ENCODE measurements at regions not wholly inside any gene's neighbourhood (a gene's known extent, or its start where the extent isn't known, plus 50 kb on each side); places are given as distances from the start of the nearest gene placed in this dataset.

- no peaks in the 10 kb centered on the region for H3K9me3 ChIP-seq (ENCODE audit: insufficient read depth, low read depth, low read length)
- no peaks in the 10 kb centered on the region for H3K36me3 ChIP-seq (ENCODE audit: insufficient read depth, low read depth, low read length)
- no peak overlapping the region for H3K27ac ChIP-seq (ENCODE audit: low read length)
- H3K9ac ChIP-seq (ENCODE audit: low read depth, low read length): no peak overlapping the region
- no peaks in the 10 kb centered on the region for H3K4me1 ChIP-seq (ENCODE audit: insufficient read depth, low read length)
- no peak overlapping the region for H3K4me3 ChIP-seq (ENCODE audit: low read length)
- H3K27me3 ChIP-seq (ENCODE audit: insufficient read depth, low read length): no peaks in the 10 kb centered on the region
Measured at GRCh38 chr13:26920614-26921355, 160.2 kb upstream of the GPR12 start.

- Histone ChIP-seq H3K9me3 (ENCODE audit: insufficient read depth, low read depth, low read length) (no peaks in the 10 kb centered on the region), H3K4me1 (ENCODE audit: insufficient read depth, low read length) (no peaks in the 10 kb centered on the region), H3K36me3 (ENCODE audit: insufficient read depth, low read depth, low read length) (no peaks in the 10 kb centered on the region), H3K27me3 (ENCODE audit: insufficient read depth, low read length) (no peaks in the 10 kb centered on the region), H3K4me3 (ENCODE audit: low read length) (no peak overlapping the region), H3K9ac (ENCODE audit: low read depth, low read length) (no peak overlapping the region), H3K27ac (ENCODE audit: low read length) (no peak overlapping the region)
Measured at GRCh38 chr13:26919732-26920131, 159.1 kb upstream of the GPR12 start.

DNA sequence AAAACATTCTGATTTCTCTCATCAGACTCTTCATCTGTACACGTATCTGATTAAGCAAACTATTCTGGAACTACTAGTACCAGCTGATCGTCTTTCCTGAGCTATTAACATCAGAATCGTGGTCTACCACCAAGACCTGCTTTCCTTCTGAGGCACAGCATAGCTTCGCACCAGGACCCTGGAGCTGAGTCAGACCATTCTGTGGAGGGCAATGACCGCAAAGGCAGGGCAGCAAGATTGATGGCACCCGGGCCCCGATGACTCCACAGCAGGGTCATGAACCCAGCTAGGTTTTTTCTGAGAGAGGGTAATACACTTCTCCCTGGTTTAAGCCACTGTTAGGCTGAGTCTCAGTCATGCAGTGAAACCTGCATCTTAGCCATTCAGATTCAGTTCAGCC is 158.7 kb upstream of the GPR12 start:
- Histone ChIP-seq H3K36me3 (ENCODE audit: insufficient read depth, low read depth, low read length) (no peaks in the 10 kb centered on the region), H3K4me3 (ENCODE audit: low read length) (no peak overlapping the region), H3K9me3 (ENCODE audit: insufficient read depth, low read depth, low read length) (no peaks in the 10 kb centered on the region), H3K4me1 (ENCODE audit: insufficient read depth, low read length) (no peaks in the 10 kb centered on the region), H3K9ac (ENCODE audit: low read depth, low read length) (no peak overlapping the region), H3K27ac (ENCODE audit: low read length) (no peak overlapping the region), H3K27me3 (ENCODE audit: insufficient read depth, low read length) (no peaks in the 10 kb centered on the region)

DNA sequence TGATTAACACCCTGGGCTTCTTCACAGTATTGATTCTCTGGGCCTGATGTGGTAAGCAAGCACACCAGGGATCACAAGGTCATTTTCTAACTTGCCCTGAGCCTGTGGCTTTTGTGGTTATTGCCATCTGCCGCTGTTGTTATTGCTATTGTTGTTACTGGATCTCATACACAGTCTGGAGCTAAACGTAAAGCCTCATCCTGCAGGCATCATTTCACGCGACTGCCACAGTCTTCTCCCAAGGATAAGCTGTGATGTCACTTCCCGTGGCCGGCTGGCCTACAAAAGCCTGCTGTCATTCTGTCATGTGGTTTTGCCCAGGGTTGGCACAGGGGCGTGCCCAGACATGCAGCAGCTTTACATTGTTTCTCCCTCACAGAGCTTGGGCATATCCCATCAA is 154.0 kb upstream of the GPR12 start:
- H3K9ac ChIP-seq (ENCODE audit: low read depth, low read length): no peak overlapping the region
- no peaks in the 10 kb centered on the region for H3K9me3 ChIP-seq (ENCODE audit: insufficient read depth, low read depth, low read length)
- H3K4me3 ChIP-seq (ENCODE audit: low read length): no peak overlapping the region
- no peaks in the 10 kb centered on the region for H3K4me1 ChIP-seq (ENCODE audit: insufficient read depth, low read length)
- H3K27me3 ChIP-seq (ENCODE audit: insufficient read depth, low read length): no peaks in the 10 kb centered on the region
- no peak overlapping the region for H3K27ac ChIP-seq (ENCODE audit: low read length)
- H3K36me3 ChIP-seq (ENCODE audit: insufficient read depth, low read depth, low read length): no peaks in the 10 kb centered on the region

- H3K4me1 ChIP-seq (ENCODE audit: insufficient read depth, low read length): no peaks in the 10 kb centered on the region
- no peaks in the 10 kb centered on the region for H3K36me3 ChIP-seq (ENCODE audit: insufficient read depth, low read depth, low read length)
- no peak overlapping the region for H3K27ac ChIP-seq (ENCODE audit: low read length)
- no peaks in the 10 kb centered on the region for H3K27me3 ChIP-seq (ENCODE audit: insufficient read depth, low read length)
- no peak overlapping the region for H3K9ac ChIP-seq (ENCODE audit: low read depth, low read length)
- no peaks in the 10 kb centered on the region for H3K9me3 ChIP-seq (ENCODE audit: insufficient read depth, low read depth, low read length)
- no peak overlapping the region for H3K4me3 ChIP-seq (ENCODE audit: low read length)
Measured at GRCh38 chr13:26914148-26914547, 153.6 kb upstream of the GPR12 start.

- H3K36me3 ChIP-seq (ENCODE audit: insufficient read depth, low read depth, low read length): no peaks in the 10 kb centered on the region
- no peak overlapping the region for H3K9ac ChIP-seq (ENCODE audit: low read depth, low read length)
- H3K9me3 ChIP-seq (ENCODE audit: insufficient read depth, low read depth, low read length): no peaks in the 10 kb centered on the region
- no peaks in the 10 kb centered on the region for H3K4me1 ChIP-seq (ENCODE audit: insufficient read depth, low read length)
- H3K4me3 ChIP-seq (ENCODE audit: low read length): no peak overlapping the region
- H3K27ac ChIP-seq (ENCODE audit: low read length): no peak overlapping the region
- no peaks in the 10 kb centered on the region for H3K27me3 ChIP-seq (ENCODE audit: insufficient read depth, low read length)
Measured at GRCh38 chr13:26910754-26911465, 150.3 kb upstream of the GPR12 start.

- H3K9ac ChIP-seq (ENCODE audit: low read depth, low read length): no peak overlapping the region
- H3K27me3 ChIP-seq (ENCODE audit: insufficient read depth, low read length): no peaks in the 10 kb centered on the region
- no peaks in the 10 kb centered on the region for H3K4me1 ChIP-seq (ENCODE audit: insufficient read depth, low read length)
Measured at GRCh38 chr13:26909477-26909876, 148.9 kb upstream of the GPR12 start.

DNA sequence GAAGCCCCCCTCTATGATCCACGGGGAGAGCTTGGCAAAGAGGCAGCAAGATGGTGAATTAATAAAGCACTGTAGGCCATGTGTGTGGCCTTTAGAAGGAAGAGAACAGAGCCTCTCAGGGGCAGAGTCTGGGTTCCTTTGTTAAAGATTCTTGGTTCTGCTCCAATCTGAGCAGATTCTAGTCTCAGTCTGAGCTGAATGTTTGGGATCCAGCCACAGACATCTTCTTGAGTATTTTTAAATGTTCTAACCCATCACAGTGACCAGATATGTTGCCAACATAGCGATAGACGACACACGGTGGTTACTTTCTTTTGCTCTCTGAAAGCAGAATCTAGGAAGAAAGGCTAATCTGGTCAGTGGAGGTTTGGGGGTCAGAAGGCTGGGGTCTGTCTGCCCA is 147.5 kb upstream of the GPR12 start:
- Histone ChIP-seq H3K36me3 (ENCODE audit: insufficient read depth, low read depth, low read length) (no peaks in the 10 kb centered on the region), H3K4me3 (ENCODE audit: low read length) (no peak overlapping the region), H3K27me3 (ENCODE audit: insufficient read depth, low read length) (no peaks in the 10 kb centered on the region), H3K9ac (ENCODE audit: low read depth, low read length) (no peak overlapping the region), H3K4me1 (ENCODE audit: insufficient read depth, low read length) (no peaks in the 10 kb centered on the region), H3K27ac (ENCODE audit: low read length) (no peak overlapping the region), H3K9me3 (ENCODE audit: insufficient read depth, low read depth, low read length) (no peaks in the 10 kb centered on the region; the same call in 1 of the 2 replicates)

More at GRCh38 chr13:26909477-26909876, 148.9 kb upstream of the GPR12 start:
- no peak overlapping the region for H3K4me3 ChIP-seq (ENCODE audit: low read length)
- H3K36me3 ChIP-seq (ENCODE audit: insufficient read depth, low read depth, low read length): no peaks in the 10 kb centered on the region
- no peak overlapping the region for H3K27ac ChIP-seq (ENCODE audit: low read length)
- no peaks in the 10 kb centered on the region for H3K9me3 ChIP-seq (ENCODE audit: insufficient read depth, low read depth, low read length)

GRCh38 chr13:26899202-26899601 is 138.6 kb upstream of the GPR12 start:
- no peaks in the 10 kb centered on the region; the same call in 1 of the 2 replicates for H3K4me1 ChIP-seq (ENCODE audit: insufficient read depth, low read length)
- H3K36me3 ChIP-seq (ENCODE audit: insufficient read depth, low read depth, low read length): no peaks in the 10 kb centered on the region
- H3K9me3 ChIP-seq (ENCODE audit: insufficient read depth, low read depth, low read length): no peaks in the 10 kb centered on the region; the same call in 1 of the 2 replicates
- no peak overlapping the region for H3K4me3 ChIP-seq (ENCODE audit: low read length)
- no peaks in the 10 kb centered on the region for H3K27me3 ChIP-seq (ENCODE audit: insufficient read depth, low read length)
- no peak overlapping the region for H3K27ac ChIP-seq (ENCODE audit: low read length)
- H3K9ac ChIP-seq (ENCODE audit: low read depth, low read length): no peak overlapping the region

DNA sequence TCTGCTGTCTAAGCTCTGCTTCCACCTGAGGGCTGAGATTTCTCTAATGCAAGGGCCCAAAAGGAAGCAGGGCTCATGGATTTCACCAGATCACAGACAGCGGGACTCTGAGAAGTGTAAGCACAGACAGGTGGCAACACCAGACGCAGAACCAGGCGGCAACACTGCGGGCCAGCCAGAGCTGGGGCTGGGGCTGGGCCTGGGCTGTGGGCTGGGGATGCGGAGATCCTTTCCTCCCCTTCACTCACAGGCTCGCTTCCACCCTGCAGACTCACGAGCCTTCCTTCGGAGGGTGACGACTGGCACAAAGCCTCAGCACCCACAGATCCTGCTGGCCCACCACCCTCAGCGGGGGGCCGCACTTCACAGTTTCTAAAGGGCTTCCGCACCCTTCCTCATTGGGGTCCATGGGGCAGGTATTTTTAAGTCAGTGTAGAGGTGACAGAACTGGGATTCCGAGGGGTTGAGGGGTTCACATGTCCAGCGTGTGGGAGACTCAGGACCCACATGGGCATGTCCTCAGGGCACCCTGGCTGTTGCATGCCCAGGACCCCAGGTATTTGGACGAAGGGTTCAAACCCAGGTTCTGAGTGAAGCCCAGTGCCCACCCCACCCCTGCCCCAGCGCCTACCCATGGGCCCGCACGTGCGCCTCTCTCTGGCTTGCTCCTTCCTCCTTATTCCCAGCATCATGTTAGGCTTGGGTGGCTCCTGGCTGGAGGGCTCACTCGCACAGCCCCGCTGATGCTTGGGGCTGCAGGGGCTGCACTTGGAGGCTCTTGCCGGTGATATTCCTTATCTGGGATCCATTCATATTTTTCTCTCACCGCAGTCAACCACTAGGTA is 137.3 kb upstream of the GPR12 start:
- Histone ChIP-seq H3K4me3 (ENCODE audit: low read length) (no peak overlapping the region), H3K9me3 (ENCODE audit: insufficient read depth, low read depth, low read length) (no peaks in the 10 kb centered on the region), H3K36me3 (ENCODE audit: insufficient read depth, low read depth, low read length) (no peaks in the 10 kb centered on the region), H3K27ac (ENCODE audit: low read length) (no peak overlapping the region), H3K9ac (ENCODE audit: low read depth, low read length) (no peak overlapping the region), H3K27me3 (ENCODE audit: insufficient read depth, low read length) (no peaks in the 10 kb centered on the region), H3K4me1 (ENCODE audit: insufficient read depth, low read length) (no peaks in the 10 kb centered on the region; the same call in 1 of the 2 replicates)

DNA sequence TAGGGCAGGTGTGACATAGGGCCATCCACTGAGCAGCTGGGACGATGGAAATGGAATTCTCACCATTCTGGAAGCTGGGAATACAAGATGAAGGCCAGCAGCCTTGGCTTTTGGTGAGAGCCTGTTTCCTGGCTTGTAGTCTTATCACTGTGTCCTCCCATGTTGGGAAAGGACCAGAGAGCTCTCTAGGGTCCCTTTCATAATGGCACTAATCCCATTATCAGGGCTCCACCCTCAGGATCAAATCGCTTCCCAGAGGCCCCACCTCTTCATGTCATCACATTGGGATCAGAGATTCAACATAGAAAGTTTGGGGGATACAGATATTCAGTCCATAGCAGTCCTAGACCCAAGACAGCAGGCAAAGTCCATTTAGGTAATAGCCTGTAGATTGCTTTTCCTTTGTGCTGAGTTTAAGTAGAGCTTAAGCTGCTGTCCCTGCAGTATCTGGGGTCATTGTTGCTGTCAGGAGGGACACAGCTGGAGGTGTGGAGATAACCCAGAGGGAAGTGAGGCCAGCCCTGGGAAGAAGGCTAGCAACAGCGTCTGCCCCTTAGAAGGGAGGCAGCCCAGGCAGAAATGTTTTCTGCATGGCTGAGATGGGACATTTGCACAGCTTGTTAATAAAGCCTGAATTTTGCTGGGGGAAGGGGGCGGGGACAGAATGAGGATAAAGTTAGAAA is 136.5 kb upstream of the GPR12 start:
- no peak overlapping the region for H3K9ac ChIP-seq (ENCODE audit: low read depth, low read length)
- no peaks in the 10 kb centered on the region for H3K27me3 ChIP-seq (ENCODE audit: insufficient read depth, low read length)
- H3K4me1 ChIP-seq (ENCODE audit: insufficient read depth, low read length): no peaks in the 10 kb centered on the region; the same call in 1 of the 2 replicates
- no peaks in the 10 kb centered on the region for H3K36me3 ChIP-seq (ENCODE audit: insufficient read depth, low read depth, low read length)
- H3K27ac ChIP-seq (ENCODE audit: low read length): no peak overlapping the region
- no peaks in the 10 kb centered on the region for H3K9me3 ChIP-seq (ENCODE audit: insufficient read depth, low read depth, low read length)
- no peak overlapping the region for H3K4me3 ChIP-seq (ENCODE audit: low read length)

All from iPS-20b (cell line).